HPDE6-E6E7 (cell line): ENCODE measurements at regions not wholly inside any gene's neighbourhood (a gene's known extent, or its start where the extent isn't known, plus 50 kb on each side); places are given as distances from the start of the nearest gene placed in this dataset.

Experiments
- DNase-seq: peaks from one replicate; pipeline ENCODE4 v3.0.0; 2011; ENCODE audit warnings: missing footprints; ENCODE audit errors: extremely low spot score

GRCh38 chrX:100512471-100512870 lies 72.3 kb upstream of the TNMD start:
- DNase-seq, result peak; percentile 14

- DNase-seq, result no peak
Observed at GRCh38 chrX:100494646-100495370, 84.7 kb upstream of the PCDH19 start.

GRCh38 chrX:100491174-100491573 lies 81.1 kb upstream of the PCDH19 start:
- DNase-seq, result no peak

GRCh38 chrX:100487795-100488194 lies 77.7 kb upstream of the PCDH19 start:
- DNase-seq, result no peak

GRCh38 chrX:100484971-100485370 lies 74.9 kb upstream of the PCDH19 start:
- no peak for DNase-seq

GRCh38 chrX:100479329-100479728 lies 69.3 kb upstream of the PCDH19 start:
- no peak for DNase-seq

- no peak for DNase-seq
Observed at GRCh38 chrX:100478714-100479306, 68.7 kb upstream of the PCDH19 start.

- no peak for DNase-seq
Observed at GRCh38 chrX:100477958-100478357, 67.9 kb upstream of the PCDH19 start.

GRCh38 chrX:100477467-100477866 lies 67.4 kb upstream of the PCDH19 start:
- DNase-seq, result no peak
